ENCODE measurements at regions not wholly inside any gene's neighbourhood (a gene's known extent, or its start where the extent isn't known, plus 50 kb on each side); places are given as distances from the start of the nearest gene placed in this dataset.
A peak's percentile ranks its signal among the peaks of the same experiment; 100 is the strongest.

DNA sequence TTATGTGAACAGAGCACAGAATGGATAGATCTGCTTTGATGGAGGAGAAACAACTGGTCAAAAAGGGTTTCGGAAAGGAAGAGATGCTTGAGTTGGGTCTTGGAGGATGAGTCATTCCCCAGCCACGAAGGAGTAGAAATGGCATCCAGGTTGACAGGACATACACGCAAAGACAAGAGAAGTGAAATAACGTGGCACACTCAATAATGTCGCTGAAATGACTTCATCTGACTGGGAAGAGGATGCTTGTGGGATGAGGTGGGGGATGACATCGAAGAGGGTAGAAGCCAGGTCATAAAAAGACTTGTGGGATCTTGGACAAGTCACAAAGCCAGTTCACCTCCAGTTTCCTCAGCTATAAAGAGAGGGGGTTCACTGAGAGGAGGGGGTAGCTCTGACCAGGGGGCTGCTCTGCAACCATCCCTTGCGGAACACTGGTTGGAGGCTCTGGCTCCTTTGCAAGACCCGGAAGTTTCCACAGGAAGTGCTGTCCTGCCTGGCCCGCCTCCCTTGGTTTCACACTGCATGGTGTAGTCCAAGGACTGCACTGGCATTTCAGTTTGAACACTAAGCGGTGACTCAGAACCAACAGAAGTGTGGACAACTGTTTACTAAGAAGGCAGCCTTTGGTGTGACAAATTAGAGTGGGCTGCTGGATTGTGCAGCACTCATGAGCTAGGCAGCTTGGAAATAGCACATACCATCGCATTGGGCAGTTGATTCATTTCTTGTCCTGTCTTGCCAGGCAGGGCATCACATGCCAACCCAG lies 189.9 kb upstream of the ADO start:
- no peaks in the 10 kb centered on the region for H3K36me3 ChIP-seq (ENCODE audit: control insufficient read depth, insufficient read depth, low read length)
- H3K4me3 ChIP-seq (replicated peaks; ENCODE audit: low read depth, low read length) = no peak overlapping the region
- H3K27me3 ChIP-seq (replicated peaks; ENCODE audit: control insufficient read depth, insufficient read depth, low read length) = no peaks in the 10 kb centered on the region
- peak; percentile 71 for DNase-seq (ENCODE audit: extremely low read depth, insufficient read length)
- TF ChIP-seq, protein P1, sequence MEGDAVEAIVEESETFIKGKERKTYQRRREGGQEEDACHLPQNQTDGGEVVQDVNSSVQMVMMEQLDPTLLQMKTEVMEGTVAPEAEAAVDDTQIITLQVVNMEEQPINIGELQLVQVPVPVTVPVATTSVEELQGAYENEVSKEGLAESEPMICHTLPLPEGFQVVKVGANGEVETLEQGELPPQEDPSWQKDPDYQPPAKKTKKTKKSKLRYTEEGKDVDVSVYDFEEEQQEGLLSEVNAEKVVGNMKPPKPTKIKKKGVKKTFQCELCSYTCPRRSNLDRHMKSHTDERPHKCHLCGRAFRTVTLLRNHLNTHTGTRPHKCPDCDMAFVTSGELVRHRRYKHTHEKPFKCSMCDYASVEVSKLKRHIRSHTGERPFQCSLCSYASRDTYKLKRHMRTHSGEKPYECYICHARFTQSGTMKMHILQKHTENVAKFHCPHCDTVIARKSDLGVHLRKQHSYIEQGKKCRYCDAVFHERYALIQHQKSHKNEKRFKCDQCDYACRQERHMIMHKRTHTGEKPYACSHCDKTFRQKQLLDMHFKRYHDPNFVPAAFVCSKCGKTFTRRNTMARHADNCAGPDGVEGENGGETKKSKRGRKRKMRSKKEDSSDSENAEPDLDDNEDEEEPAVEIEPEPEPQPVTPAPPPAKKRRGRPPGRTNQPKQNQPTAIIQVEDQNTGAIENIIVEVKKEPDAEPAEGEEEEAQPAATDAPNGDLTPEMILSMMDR (IDR thresholded peaks at IDR 0.05; ENCODE audit: insufficient read depth, low read length, poor library complexity, severe bottlenecking) = no peak

GRCh38 chr10:62616885-62617590 lies 187.5 kb upstream of the ADO start:
- Histone ChIP-seq H3K36me3 (ENCODE audit: control insufficient read depth, insufficient read depth, low read length) (no peaks in the 10 kb centered on the region), H3K4me3 (replicated peaks; ENCODE audit: low read depth, low read length) (no peak overlapping the region), H3K27me3 (replicated peaks; ENCODE audit: control insufficient read depth, insufficient read depth, low read length) (no peaks in the 10 kb centered on the region)
- DNase-seq (ENCODE audit: extremely low read depth, insufficient read length) = no peak
- TF ChIP-seq, protein P1 (IDR thresholded peaks at IDR 0.05; ENCODE audit: insufficient read depth, low read length, poor library complexity, severe bottlenecking) = no peak

DNA sequence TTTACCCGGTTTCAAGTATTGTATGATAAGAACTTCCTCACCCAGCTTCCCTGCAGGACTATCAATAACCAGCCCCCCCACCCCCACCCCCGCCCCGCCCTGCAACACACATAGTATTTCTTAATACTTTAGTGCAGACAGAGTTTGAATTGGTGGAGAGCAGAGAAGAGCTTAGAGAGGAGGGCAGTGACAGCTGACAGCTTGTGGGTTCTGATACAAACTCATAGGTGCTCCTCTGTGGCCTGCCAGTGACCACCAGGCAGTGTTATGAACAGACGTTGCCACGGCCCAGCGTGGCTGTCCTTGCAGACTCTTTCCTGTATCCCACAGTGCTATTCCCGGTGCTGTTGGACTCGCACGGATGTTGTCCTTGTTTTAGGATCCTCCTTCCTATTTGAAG lies 186.9 kb upstream of the ADO start:
- DNase-seq (ENCODE audit: extremely low read depth, insufficient read length) = no peak
- no peaks in the 10 kb centered on the region for H3K27me3 ChIP-seq (replicated peaks; ENCODE audit: control insufficient read depth, insufficient read depth, low read length)
- TF ChIP-seq, protein P1 (IDR thresholded peaks at IDR 0.05; ENCODE audit: insufficient read depth, low read length, poor library complexity, severe bottlenecking) = no peak
- no peak overlapping the region for H3K4me3 ChIP-seq (replicated peaks; ENCODE audit: low read depth, low read length)
- H3K36me3 ChIP-seq (ENCODE audit: control insufficient read depth, insufficient read depth, low read length) = no peaks in the 10 kb centered on the region

GRCh38 chr10:62618054-62618453 lies 186.5 kb upstream of the ADO start:
- H3K4me3 ChIP-seq (replicated peaks; ENCODE audit: low read depth, low read length) = no peak overlapping the region
- TF ChIP-seq, protein P1 (IDR thresholded peaks at IDR 0.05; ENCODE audit: insufficient read depth, low read length, poor library complexity, severe bottlenecking) = no peak
- no peaks in the 10 kb centered on the region for H3K27me3 ChIP-seq (replicated peaks; ENCODE audit: control insufficient read depth, insufficient read depth, low read length)
- no peak for DNase-seq (ENCODE audit: extremely low read depth, insufficient read length)
- H3K36me3 ChIP-seq (ENCODE audit: control insufficient read depth, insufficient read depth, low read length) = no peaks in the 10 kb centered on the region

GRCh38 chr10:62618576-62619412 lies 185.7 kb upstream of the ADO start:
- DNase-seq (ENCODE audit: extremely low read depth, insufficient read length) = no peak
- H3K4me3 ChIP-seq (replicated peaks; ENCODE audit: low read depth, low read length) = no peak overlapping the region
- TF ChIP-seq, protein P1 (IDR thresholded peaks at IDR 0.05; ENCODE audit: insufficient read depth, low read length, poor library complexity, severe bottlenecking) = no peak
- no peaks in the 10 kb centered on the region for H3K27me3 ChIP-seq (replicated peaks; ENCODE audit: control insufficient read depth, insufficient read depth, low read length)
- no peaks in the 10 kb centered on the region for H3K36me3 ChIP-seq (ENCODE audit: control insufficient read depth, insufficient read depth, low read length)

Measured in GM06990 (cell line).